ENCODE measurements at regions not wholly inside any gene's neighbourhood (a gene's known extent, or its start where the extent isn't known, plus 50 kb on each side); places are given as distances from the start of the nearest gene placed in this dataset.

DNA sequence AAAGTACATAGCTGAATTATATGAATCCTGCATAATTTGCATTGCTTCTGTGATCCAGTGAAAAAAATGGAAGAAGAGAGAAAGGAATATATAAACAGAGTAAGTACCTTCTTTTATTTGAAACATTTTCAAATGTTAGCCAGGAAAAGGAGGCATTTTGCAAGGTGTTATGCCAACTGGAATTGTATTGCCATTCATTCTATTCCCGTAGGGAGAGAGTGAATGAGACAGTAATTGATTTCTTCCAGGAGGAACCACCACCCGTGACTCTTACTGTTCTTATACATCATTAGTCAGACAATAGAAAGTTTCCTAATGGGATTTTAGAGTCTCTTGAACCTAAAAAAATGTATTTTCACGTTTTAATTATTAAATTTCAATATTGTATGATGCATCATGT lies 324.1 kb upstream of the ALCAM start:
- no peaks in the 10 kb centered on the region for H3K27me3 Mint-ChIP-seq (ENCODE audit: insufficient read depth, unreplicated experiment)
- POLR2A ChIA-PET: no interaction called here
- intact Hi-C loops (cut with micrococcal nuclease; ENCODE audit: unreplicated experiment): no loop called here

DNA sequence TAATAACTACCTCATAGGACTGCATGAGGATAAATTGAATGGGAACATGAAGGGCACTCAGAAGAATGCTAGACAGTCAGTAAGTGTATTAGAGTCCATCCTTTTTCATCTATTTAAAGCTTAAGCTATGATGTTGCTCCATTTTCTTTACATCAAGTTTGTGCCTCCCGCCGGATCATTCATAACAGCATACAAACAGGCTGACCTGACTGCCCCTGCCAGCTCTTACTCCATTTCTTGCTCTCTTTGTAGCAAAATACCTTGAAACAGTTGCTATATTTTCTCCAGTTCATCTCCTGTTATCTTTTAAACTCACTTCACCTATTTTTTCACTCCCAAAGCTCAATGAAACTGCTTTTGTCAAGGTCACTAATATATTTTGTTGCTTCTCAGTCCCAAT lies 315.6 kb upstream of the ALCAM start:
- Histone ChIP-seq H3K27me3 (replicated peaks; ENCODE audit: control insufficient read depth, insufficient read depth, low read length) (no peaks in the 10 kb centered on the region), H3K36me3 (ENCODE audit: control insufficient read depth, insufficient read depth, low read length) (no peaks in the 10 kb centered on the region), H3K9me3 (no peaks in the 10 kb centered on the region), H3K4me3 (ENCODE audit: low read depth, low read length) (no peak overlapping the region), H3K4me1 (no peaks in the 10 kb centered on the region)
- intact Hi-C loops (cut with micrococcal nuclease; ENCODE audit: unreplicated experiment): no loop called here
- no peaks in the 10 kb centered on the region for H3K36me3 Mint-ChIP-seq (ENCODE audit: insufficient read depth, unreplicated experiment)
- TF ChIP-seq, protein P1, sequence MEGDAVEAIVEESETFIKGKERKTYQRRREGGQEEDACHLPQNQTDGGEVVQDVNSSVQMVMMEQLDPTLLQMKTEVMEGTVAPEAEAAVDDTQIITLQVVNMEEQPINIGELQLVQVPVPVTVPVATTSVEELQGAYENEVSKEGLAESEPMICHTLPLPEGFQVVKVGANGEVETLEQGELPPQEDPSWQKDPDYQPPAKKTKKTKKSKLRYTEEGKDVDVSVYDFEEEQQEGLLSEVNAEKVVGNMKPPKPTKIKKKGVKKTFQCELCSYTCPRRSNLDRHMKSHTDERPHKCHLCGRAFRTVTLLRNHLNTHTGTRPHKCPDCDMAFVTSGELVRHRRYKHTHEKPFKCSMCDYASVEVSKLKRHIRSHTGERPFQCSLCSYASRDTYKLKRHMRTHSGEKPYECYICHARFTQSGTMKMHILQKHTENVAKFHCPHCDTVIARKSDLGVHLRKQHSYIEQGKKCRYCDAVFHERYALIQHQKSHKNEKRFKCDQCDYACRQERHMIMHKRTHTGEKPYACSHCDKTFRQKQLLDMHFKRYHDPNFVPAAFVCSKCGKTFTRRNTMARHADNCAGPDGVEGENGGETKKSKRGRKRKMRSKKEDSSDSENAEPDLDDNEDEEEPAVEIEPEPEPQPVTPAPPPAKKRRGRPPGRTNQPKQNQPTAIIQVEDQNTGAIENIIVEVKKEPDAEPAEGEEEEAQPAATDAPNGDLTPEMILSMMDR (IDR thresholded peaks at IDR 0.05; ENCODE audit: insufficient read depth in 1 of 2, low read depth in 1 of 2, low read length in 1 of 2, severe bottlenecking in 1 of 2, unreplicated experiment in 1 of 2): no peak
- no peaks in the 10 kb centered on the region for H3K4me1 Mint-ChIP-seq (ENCODE audit: low read depth, unreplicated experiment)
- no peak for DNase-seq
- no peak overlapping the region for H3K27ac Mint-ChIP-seq (ENCODE audit: unreplicated experiment)
- no peaks in the 10 kb centered on the region for H3K9me3 Mint-ChIP-seq (ENCODE audit: unreplicated experiment)
- no TSS peak for BruUV-seq (replicated peaks)
- no peak overlapping the region for H3K4me3 Mint-ChIP-seq (ENCODE audit: unreplicated experiment)
- H3K27me3 Mint-ChIP-seq (ENCODE audit: insufficient read depth, unreplicated experiment): no peaks in the 10 kb centered on the region
- ChIA-PET POLR2A (no interaction called here), CTCF (no interaction called here)

More for the DNA sequence above, 324.1 kb upstream of the ALCAM start:
- TF ChIP-seq, protein P1 (IDR thresholded peaks at IDR 0.05; ENCODE audit: insufficient read depth in 1 of 2, low read depth in 1 of 2, low read length in 1 of 2, severe bottlenecking in 1 of 2, unreplicated experiment in 1 of 2): no peak
- H3K4me3 ChIP-seq (ENCODE audit: low read depth, low read length): no peak overlapping the region
- H3K4me3 Mint-ChIP-seq (ENCODE audit: unreplicated experiment): no peak overlapping the region
- DNase-seq: no peak
- H3K36me3 Mint-ChIP-seq (ENCODE audit: insufficient read depth, unreplicated experiment): no peaks in the 10 kb centered on the region
- H3K36me3 ChIP-seq (ENCODE audit: control insufficient read depth, insufficient read depth, low read length): no peaks in the 10 kb centered on the region
- H3K4me1 Mint-ChIP-seq (ENCODE audit: low read depth, unreplicated experiment): no peaks in the 10 kb centered on the region
- H3K9me3 Mint-ChIP-seq (ENCODE audit: unreplicated experiment): no peaks in the 10 kb centered on the region
- no TSS peak for BruUV-seq (replicated peaks)
- H3K9me3 ChIP-seq: no peaks in the 10 kb centered on the region
- no peaks in the 10 kb centered on the region for H3K4me1 ChIP-seq
- H3K27me3 ChIP-seq (replicated peaks; ENCODE audit: control insufficient read depth, insufficient read depth, low read length): no peaks in the 10 kb centered on the region
- no peak overlapping the region for H3K27ac Mint-ChIP-seq (ENCODE audit: unreplicated experiment)
- CTCF ChIA-PET: no interaction called here

DNA sequence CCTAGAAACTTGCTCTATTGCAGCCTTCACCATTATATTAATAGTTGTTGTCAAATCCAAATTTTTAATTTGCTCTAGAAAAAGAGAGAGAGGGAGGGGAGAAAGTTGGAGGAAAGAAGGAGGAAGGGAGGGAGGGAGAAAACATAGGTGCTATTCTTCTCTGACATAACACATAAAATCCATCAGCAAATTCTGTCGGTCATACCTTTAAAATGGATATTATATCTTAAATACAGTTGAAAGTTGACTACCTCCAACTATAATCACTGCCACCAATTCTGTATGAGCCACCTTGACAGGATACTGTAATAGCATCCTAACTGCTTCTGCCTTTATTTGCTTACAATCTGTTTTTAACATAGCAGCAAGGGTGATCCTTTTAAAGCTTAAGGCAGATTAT lies 314.7 kb upstream of the ALCAM start:
- Histone ChIP-seq H3K27me3 (replicated peaks; ENCODE audit: control insufficient read depth, insufficient read depth, low read length) (no peaks in the 10 kb centered on the region), H3K9me3 (no peaks in the 10 kb centered on the region), H3K36me3 (ENCODE audit: control insufficient read depth, insufficient read depth, low read length) (no peaks in the 10 kb centered on the region), H3K4me1 (no peaks in the 10 kb centered on the region), H3K4me3 (ENCODE audit: low read depth, low read length) (no peak overlapping the region)
- TF ChIP-seq, protein P1 (IDR thresholded peaks at IDR 0.05; ENCODE audit: insufficient read depth in 1 of 2, low read depth in 1 of 2, low read length in 1 of 2, severe bottlenecking in 1 of 2, unreplicated experiment in 1 of 2): no peak
- H3K4me1 Mint-ChIP-seq (ENCODE audit: low read depth, unreplicated experiment): no peaks in the 10 kb centered on the region
- no peaks in the 10 kb centered on the region for H3K36me3 Mint-ChIP-seq (ENCODE audit: insufficient read depth, unreplicated experiment)
- no peaks in the 10 kb centered on the region for H3K27me3 Mint-ChIP-seq (ENCODE audit: insufficient read depth, unreplicated experiment)
- no TSS peak for BruUV-seq (replicated peaks)
- H3K4me3 Mint-ChIP-seq (ENCODE audit: unreplicated experiment): no peak overlapping the region
- intact Hi-C loops (cut with micrococcal nuclease; ENCODE audit: unreplicated experiment): no loop called here
- DNase-seq: no peak
- H3K9me3 Mint-ChIP-seq (ENCODE audit: unreplicated experiment): no peaks in the 10 kb centered on the region
- no peak overlapping the region for H3K27ac Mint-ChIP-seq (ENCODE audit: unreplicated experiment)
- CTCF ChIA-PET: no interaction called here
- POLR2A ChIA-PET: no interaction called here

Data from Caco-2 (cell line).